Esophagus muscularis mucosa (tissue), 4 donors: ENCODE measurements at regions not wholly inside any gene's neighbourhood (a gene's known extent, or its start where the extent isn't known, plus 50 kb on each side); places are given as distances from the start of the nearest gene placed in this dataset.

Experiments
- DNase-seq: peaks from one replicate; pipeline ENCODE4 v3.0.0-alpha.2; 2017; ENCODE audit errors: extremely low spot score
- H3K27ac ChIP-seq, 4 donors: fragments of 200-600 bp; sonication (generic); replicated peaks in 1 of 4; 1 replicate in 3 of 4; 2 replicates in 1 of 4; pipeline ENCODE4 v1.5.1; 2016 to 2019; ENCODE audit warnings: mild to moderate bottlenecking in 1 of 4
- H3K27me3 ChIP-seq, 4 donors: fragments of 200-600 bp; sonication (generic); one replicate each; pipeline versions ENCODE4 v1.5.1 to v1.6.0; 2016 to 2019
- H3K36me3 ChIP-seq, 4 donors: fragments of 200-600 bp; sonication (generic); one replicate each; pipeline ENCODE4 v1.5.1; 2016 to 2019
- H3K4me1 ChIP-seq, 4 donors: fragments of 200-600 bp; sonication (generic); one replicate each; pipeline ENCODE4 v1.5.1; 2016 to 2019
- H3K4me3 ChIP-seq, 4 donors: fragments of 200-600 bp; sonication (generic); 1 replicate in 2 of 4; 2 replicates in 2 of 4; pipeline ENCODE4 v1.5.1; 2016 to 2019; ENCODE audit warnings: mild to moderate bottlenecking in 4 of 4, moderate library complexity in 1 of 4
- H3K9me3 ChIP-seq, 4 donors: fragments of 200-600 bp; sonication (generic); 1 replicate in 3 of 4; 2 replicates in 1 of 4; pipeline ENCODE4 v1.5.1; 2016 to 2019
- EP300 ChIP-seq: sonication (generic); formaldehyde crosslinking; IDR thresholded peaks from one replicate; pipeline ENCODE4 v1.6.1; 2017; ENCODE audit warnings: antibody characterized with exemption
- POLR2A ChIP-seq: fragments of 450-650 bp; IDR thresholded peaks from one replicate; pipeline ENCODE4 v1.6.1; 2017; ENCODE audit warnings: antibody characterized with exemption, moderate library complexity, mild to moderate bottlenecking, low read depth
- POLR2AphosphoS5 ChIP-seq, 2 donors: sonication (generic); formaldehyde crosslinking; IDR thresholded peaks; one replicate each; pipeline ENCODE4 v1.6.1; 2017; ENCODE audit warnings: antibody characterized with exemption in 2 of 2
- WGBS: methylation state at CpG from one replicate; pipeline ENCODE4 v1.1.5; 2018; 5-methylcytosine and 5-hydroxymethylcytosine counted together
- intact Hi-C: fragments of 100-400 bp; cut with DNase I; formaldehyde crosslinking; loops from one replicate; pipeline ENCODE4 v1.15.1; 2023
- TF ChIP-seq, protein P1 (sequence below), 3 experiments: fragments of 200-600 bp in 2 of 3; fragments of 450-650 bp in 1 of 3; sonication (generic) in 2 of 3; IDR thresholded peaks; one replicate each; pipeline ENCODE4 v1.5.1; 2017 to 2019; ENCODE audit warnings: antibody characterized with exemption in 3 of 3, mild to moderate bottlenecking in 2 of 3, moderate library complexity in 1 of 3

DNA sequence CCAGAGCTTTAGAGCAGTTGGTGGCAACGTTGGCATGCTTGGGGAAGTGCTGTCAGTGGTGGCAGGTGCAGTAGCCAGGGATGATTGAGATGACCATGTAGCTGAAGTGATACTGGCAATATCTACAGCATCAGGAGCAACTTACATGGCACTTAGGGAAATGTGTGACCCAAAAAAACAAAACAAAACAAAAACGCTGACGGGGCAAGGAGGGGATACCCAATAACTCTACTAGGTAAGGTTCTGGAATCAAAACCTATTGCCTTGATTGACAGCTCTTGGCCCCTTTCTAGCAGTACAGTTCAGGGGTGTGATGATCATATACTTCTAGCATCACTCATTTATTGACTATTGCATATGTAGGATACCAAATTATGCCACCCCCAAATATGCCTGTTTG is 312.6 kb downstream of the AASDHPPT start:
- H3K4me3 ChIP-seq = no peak overlapping the region
- intact Hi-C loops = no loop called here
- no peak for DNase-seq
- TF ChIP-seq POLR2A (no peak), POLR2AphosphoS5 (IDR thresholded peaks at IDR 0.05) (no peak), EP300 (no peak)
- TF ChIP-seq, protein P1, sequence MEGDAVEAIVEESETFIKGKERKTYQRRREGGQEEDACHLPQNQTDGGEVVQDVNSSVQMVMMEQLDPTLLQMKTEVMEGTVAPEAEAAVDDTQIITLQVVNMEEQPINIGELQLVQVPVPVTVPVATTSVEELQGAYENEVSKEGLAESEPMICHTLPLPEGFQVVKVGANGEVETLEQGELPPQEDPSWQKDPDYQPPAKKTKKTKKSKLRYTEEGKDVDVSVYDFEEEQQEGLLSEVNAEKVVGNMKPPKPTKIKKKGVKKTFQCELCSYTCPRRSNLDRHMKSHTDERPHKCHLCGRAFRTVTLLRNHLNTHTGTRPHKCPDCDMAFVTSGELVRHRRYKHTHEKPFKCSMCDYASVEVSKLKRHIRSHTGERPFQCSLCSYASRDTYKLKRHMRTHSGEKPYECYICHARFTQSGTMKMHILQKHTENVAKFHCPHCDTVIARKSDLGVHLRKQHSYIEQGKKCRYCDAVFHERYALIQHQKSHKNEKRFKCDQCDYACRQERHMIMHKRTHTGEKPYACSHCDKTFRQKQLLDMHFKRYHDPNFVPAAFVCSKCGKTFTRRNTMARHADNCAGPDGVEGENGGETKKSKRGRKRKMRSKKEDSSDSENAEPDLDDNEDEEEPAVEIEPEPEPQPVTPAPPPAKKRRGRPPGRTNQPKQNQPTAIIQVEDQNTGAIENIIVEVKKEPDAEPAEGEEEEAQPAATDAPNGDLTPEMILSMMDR (IDR thresholded peaks at IDR 0.05) = no peak
- H3K27me3 ChIP-seq = no peaks in the 10 kb centered on the region
- H3K4me1 ChIP-seq = no peaks in the 10 kb centered on the region
- no peak overlapping the region for H3K27ac ChIP-seq
- H3K9me3 ChIP-seq = no peaks in the 10 kb centered on the region
- WGBS = 81% methylated on average over 3 of the region's 3 CpGs
- H3K36me3 ChIP-seq = no peaks in the 10 kb centered on the region

DNA sequence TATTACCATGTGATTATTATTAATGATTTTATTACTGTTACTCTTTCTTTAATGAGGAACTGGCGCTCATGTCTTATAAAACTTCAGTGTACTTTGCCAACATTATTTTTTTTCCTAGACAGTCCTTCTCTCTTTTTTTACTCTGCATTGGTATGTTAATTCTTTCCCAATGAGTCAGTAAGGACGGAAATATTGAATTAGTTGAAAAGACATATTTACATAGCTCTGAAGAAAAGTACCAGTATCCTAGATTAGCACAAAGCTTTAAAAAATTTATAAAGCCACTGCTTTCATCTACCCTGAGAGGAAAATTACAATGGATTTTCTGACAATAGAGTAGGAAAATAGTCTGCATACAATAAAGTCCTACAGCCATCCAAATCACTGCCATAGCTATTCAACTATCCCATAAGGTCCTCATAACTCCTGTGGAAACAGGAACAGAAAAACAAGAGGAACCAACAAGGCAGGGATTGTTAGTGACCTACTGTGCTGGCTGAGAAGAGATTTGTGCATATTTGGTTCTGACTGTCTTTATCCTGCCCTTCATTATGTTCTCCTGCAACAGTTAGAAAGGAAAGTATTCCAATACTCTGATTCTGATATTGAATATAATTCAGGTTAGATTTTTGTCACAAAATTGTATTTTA is 314.4 kb downstream of the AASDHPPT start:
- Histone ChIP-seq H3K9me3 (no peaks in the 10 kb centered on the region), H3K4me1 (no peaks in the 10 kb centered on the region), H3K36me3 (no peaks in the 10 kb centered on the region), H3K27ac (no peak overlapping the region), H3K27me3 (no peaks in the 10 kb centered on the region), H3K4me3 (no peak overlapping the region)
- 38% methylated on average over 2 of the region's 2 CpGs for WGBS
- intact Hi-C loops = no loop called here
- no peak for TF ChIP-seq POLR2AphosphoS5 (IDR thresholded peaks at IDR 0.05)
- TF ChIP-seq POLR2A = no peak
- TF ChIP-seq EP300 = no peak
- TF ChIP-seq, protein P1 (IDR thresholded peaks at IDR 0.05) = no peak
- DNase-seq = no peak

DNA sequence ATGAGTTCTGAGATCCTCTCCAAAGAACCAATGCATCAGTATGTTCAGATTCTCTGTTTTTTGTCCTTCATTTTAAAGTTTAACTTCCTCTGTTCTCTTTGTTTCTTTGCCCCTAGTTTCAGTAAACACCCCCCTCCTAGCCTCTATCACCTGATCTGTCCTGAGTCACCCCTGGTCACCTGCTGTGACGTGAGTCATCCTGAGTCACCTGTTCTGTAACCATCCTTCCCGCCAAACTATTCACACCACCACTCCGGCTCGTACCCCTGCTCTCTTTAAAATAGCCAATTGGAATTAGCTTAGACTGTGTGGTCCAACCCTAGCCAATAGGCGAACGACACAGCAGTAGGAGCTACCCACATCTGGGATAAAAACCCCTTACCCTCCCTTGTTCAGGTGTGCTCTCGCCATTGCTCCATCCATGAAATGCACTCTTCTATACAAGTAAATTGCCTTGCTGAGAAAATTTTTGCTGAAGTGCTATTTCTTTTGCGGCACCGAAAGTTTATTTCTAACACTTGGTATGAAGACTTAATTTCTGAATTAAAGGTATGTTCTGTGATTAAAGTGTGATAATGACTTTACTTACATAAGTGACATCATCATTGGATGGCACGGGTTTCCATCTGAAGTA is 318.4 kb downstream of the AASDHPPT start:
- Histone ChIP-seq H3K9me3 (no peaks in the 10 kb centered on the region), H3K4me3 (no peak overlapping the region), H3K27ac (no peak overlapping the region), H3K4me1 (peaks cover 0 to 20% (median 15%) of the 10 kb centered on the region in 4 donors), H3K36me3 (no peaks in the 10 kb centered on the region), H3K27me3 (no peaks in the 10 kb centered on the region)
- TF ChIP-seq EP300 (no peak), POLR2AphosphoS5 (IDR thresholded peaks at IDR 0.05) (no peak), POLR2A (no peak)
- TF ChIP-seq, protein P1 (IDR thresholded peaks at IDR 0.05) = no peak
- WGBS = 95% methylated on average over 10 of the region's 10 CpGs
- no peak for DNase-seq
- intact Hi-C loops = no loop called here

DNA sequence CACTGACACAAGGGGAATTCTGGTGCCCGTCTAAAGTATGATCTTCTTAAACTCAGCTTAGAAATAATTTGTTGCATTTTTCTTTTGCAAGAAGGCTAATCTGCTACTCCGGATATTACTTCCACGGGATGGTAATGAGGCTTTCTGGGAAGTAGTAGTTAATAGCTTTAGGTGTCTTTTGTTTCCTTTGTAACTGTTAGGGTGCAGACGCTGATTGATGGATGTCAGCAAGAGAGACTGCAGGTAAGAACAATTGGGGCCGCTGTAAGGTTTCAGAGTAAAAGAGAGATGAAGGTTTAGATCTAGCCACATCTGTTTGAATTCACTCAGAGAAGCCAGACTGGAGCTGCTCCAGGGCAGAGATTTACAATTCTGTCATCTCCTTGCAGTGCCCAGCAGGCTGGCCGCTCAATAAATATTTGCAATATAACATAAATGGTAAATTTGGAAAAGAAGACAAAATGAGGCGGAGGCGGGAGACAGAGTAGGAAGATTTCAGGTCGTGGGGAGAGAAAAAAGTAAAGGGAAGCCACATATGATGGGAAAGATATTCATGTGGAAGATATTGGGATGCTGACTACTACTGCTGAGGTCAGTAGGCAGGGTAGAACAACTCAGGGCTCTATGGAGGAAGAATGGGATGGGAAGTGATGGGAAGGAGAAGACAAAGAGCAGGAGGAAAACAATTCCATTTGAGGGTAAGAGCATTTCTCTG is 320.5 kb downstream of the AASDHPPT start:
- 47% methylated on average over 9 of the region's 9 CpGs for WGBS
- Histone ChIP-seq H3K27me3 (no peaks in the 10 kb centered on the region), H3K9me3 (no peaks in the 10 kb centered on the region), H3K4me3 (no peak overlapping the region), H3K4me1 (peaks cover 0 to 20% (median 15%) of the 10 kb centered on the region in 4 donors), H3K36me3 (no peaks in the 10 kb centered on the region), H3K27ac (peak overlapping the region in 1 of 4 donors; percentile 8)
- intact Hi-C loops = no loop called here
- no peak for DNase-seq
- TF ChIP-seq POLR2AphosphoS5 (IDR thresholded peaks at IDR 0.05) (no peak), EP300 (no peak), POLR2A (no peak)
- TF ChIP-seq, protein P1 (IDR thresholded peaks at IDR 0.05) = no peak
